ENCODE measurements at regions not wholly inside any gene's neighbourhood (a gene's known extent, or its start where the extent isn't known, plus 50 kb on each side); places are given as distances from the start of the nearest gene placed in this dataset.

DNA sequence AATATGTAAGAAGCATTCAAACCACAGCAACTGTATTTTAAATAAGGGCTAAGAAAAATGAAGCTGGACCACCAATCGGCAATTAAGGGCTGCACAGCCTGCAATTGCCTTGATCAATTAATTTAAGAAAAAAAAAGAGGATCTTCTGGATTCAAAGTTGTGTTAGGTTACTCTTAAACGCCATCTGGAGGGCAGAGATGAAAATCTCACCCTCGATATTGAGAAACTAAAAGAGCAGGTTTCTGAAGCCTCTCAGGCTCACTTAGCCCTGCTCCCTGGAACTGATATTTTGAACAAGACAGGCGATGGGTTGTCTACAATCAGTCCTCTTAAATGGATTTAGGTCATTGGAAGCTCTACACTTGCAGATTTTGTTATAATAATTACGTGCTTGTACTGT is 579.4 kb downstream of the GRXCR1 start (continued):
- TF ChIP-seq, protein P1, sequence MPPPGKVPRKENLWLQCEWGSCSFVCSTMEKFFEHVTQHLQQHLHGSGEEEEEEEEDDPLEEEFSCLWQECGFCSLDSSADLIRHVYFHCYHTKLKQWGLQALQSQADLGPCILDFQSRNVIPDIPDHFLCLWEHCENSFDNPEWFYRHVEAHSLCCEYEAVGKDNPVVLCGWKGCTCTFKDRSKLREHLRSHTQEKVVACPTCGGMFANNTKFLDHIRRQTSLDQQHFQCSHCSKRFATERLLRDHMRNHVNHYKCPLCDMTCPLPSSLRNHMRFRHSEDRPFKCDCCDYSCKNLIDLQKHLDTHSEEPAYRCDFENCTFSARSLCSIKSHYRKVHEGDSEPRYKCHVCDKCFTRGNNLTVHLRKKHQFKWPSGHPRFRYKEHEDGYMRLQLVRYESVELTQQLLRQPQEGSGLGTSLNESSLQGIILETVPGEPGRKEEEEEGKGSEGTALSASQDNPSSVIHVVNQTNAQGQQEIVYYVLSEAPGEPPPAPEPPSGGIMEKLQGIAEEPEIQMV (tag; conservative IDR thresholded peaks at IDR 0.05; ENCODE audit: low read depth): no peak
- TF ChIP-seq, protein P2, sequence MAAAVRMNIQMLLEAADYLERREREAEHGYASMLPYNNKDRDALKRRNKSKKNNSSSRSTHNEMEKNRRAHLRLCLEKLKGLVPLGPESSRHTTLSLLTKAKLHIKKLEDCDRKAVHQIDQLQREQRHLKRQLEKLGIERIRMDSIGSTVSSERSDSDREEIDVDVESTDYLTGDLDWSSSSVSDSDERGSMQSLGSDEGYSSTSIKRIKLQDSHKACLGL (CRISPR knock-in tag; IDR thresholded peaks at IDR 0.05; ENCODE audit: borderline replicate concordance, poor library complexity, severe bottlenecking): no peak
- TF ChIP-seq, protein P3, sequence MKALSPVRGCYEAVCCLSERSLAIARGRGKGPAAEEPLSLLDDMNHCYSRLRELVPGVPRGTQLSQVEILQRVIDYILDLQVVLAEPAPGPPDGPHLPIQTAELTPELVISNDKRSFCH (CRISPR knock-in tag; IDR thresholded peaks at IDR 0.05): no peak
- TF ChIP-seq, protein P3 (tag; IDR thresholded peaks at IDR 0.05): no peak
- TF ChIP-seq CREB1 (IDR thresholded peaks at IDR 0.05): no peak
- no peak for TF ChIP-seq CREB1 (CRISPR knock-in tag; IDR thresholded peaks at IDR 0.05)
- TF ChIP-seq, protein P4, sequence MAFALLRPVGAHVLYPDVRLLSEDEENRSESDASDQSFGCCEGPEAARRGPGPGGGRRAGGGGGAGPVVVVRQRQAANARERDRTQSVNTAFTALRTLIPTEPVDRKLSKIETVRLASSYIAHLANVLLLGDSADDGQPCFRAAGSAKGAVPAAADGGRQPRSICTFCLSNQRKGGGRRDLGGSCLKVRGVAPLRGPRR (CRISPR knock-in tag; IDR thresholded peaks at IDR 0.05): no peak
- TF ChIP-seq WHSC1 (IDR thresholded peaks at IDR 0.05; ENCODE audit: low read length): no peak
- TF ChIP-seq CREBBP (IDR thresholded peaks at IDR 0.05; ENCODE audit: low read depth, low read length): no peak
- no peak for TF ChIP-seq ZEB2 (IDR thresholded peaks at IDR 0.05)
- TF ChIP-seq, protein P5, sequence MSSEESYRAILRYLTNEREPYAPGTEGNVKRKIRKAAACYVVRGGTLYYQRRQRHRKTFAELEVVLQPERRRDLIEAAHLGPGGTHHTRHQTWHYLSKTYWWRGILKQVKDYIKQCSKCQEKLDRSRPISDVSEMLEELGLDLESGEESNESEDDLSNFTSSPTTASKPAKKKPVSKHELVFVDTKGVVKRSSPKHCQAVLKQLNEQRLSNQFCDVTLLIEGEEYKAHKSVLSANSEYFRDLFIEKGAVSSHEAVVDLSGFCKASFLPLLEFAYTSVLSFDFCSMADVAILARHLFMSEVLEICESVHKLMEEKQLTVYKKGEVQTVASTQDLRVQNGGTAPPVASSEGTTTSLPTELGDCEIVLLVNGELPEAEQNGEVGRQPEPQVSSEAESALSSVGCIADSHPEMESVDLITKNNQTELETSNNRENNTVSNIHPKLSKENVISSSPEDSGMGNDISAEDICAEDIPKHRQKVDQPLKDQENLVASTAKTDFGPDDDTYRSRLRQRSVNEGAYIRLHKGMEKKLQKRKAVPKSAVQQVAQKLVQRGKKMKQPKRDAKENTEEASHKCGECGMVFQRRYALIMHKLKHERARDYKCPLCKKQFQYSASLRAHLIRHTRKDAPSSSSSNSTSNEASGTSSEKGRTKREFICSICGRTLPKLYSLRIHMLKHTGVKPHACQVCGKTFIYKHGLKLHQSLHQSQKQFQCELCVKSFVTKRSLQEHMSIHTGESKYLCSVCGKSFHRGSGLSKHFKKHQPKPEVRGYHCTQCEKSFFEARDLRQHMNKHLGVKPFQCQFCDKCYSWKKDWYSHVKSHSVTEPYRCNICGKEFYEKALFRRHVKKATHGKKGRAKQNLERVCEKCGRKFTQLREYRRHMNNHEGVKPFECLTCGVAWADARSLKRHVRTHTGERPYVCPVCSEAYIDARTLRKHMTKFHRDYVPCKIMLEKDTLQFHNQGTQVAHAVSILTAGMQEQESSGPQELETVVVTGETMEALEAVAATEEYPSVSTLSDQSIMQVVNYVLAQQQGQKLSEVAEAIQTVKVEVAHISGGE (CRISPR knock-in tag; IDR thresholded peaks at IDR 0.05): no peak
- TF ChIP-seq PURB (CRISPR knock-in tag; IDR thresholded peaks at IDR 0.05; ENCODE audit: low read depth): no peak
- TF ChIP-seq, protein P6, sequence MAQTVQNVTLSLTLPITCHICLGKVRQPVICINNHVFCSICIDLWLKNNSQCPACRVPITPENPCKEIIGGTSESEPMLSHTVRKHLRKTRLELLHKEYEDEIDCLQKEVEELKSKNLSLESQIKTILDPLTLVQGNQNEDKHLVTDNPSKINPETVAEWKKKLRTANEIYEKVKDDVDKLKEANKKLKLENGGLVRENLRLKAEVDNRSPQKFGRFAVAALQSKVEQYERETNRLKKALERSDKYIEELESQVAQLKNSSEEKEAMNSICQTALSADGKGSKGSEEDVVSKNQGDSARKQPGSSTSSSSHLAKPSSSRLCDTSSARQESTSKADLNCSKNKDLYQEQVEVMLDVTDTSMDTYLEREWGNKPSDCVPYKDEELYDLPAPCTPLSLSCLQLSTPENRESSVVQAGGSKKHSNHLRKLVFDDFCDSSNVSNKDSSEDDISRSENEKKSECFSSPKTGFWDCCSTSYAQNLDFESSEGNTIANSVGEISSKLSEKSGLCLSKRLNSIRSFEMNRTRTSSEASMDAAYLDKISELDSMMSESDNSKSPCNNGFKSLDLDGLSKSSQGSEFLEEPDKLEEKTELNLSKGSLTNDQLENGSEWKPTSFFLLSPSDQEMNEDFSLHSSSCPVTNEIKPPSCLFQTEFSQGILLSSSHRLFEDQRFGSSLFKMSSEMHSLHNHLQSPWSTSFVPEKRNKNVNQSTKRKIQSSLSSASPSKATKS (CRISPR knock-in tag; IDR thresholded peaks at IDR 0.05): no peak
